GM18868 (cell line): ENCODE measurements at regions not wholly inside any gene's neighbourhood (a gene's known extent, or its start where the extent isn't known, plus 50 kb on each side); places are given as distances from the start of the nearest gene placed in this dataset.

ENCODE experiments used
- ATAC-seq: cut with Tn5 transposase; IDR thresholded peaks from one replicate; pipeline ENCODE4 v1.9.1; 2021; ENCODE audit warnings: mild to moderate bottlenecking, moderate library complexity; ENCODE audit not compliant: unreplicated experiment

GRCh38 chr2:145020139-145020538, 500.2 kb upstream of the ZEB2 start:
- no peak for ATAC-seq

- ATAC-seq, result no peak
Measured at GRCh38 chr2:145018502-145018901, 498.6 kb upstream of the ZEB2 start.

GRCh38 chr2:145017149-145017548, 497.2 kb upstream of the ZEB2 start:
- no peak for ATAC-seq

DNA sequence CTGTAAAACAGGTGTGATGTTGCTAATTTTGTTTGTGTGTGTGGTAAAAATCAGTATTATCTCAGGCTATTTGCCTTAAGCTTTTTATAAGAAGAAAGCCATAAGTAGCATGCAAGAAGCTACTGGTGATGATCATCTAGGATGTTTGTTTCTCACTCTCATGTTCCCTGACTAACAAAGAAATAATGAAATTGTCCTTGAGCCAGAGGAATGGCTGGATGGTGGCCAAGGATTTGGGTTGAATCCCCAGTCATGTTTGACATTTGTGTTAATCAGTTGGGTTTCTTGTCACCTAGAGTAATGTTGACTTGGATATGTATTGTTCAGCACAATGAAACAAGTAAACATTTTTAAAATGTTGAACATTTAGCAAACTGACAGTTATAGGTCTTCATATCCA, 496.8 kb upstream of the ZEB2 start:
- ATAC-seq, result no peak

DNA sequence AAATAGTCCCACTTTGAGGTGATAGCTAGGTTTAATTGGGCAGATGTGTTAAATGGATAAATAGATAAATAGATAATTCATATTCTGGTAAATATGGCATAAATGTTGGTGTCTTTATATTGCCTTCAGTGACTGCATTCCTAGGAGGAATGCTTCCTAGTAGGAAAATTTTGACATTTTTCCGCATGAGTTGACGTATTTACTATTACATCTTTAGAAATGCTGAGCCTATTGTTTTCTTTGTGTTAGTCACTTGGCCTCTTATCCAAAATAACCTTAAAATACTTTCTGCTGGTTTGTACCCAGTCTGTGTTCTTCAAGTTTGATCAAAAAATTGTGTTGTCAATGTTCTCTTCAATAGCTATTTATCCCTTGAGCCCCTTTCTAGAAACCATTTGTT, 495.6 kb upstream of the ZEB2 start:
- no peak for ATAC-seq

DNA sequence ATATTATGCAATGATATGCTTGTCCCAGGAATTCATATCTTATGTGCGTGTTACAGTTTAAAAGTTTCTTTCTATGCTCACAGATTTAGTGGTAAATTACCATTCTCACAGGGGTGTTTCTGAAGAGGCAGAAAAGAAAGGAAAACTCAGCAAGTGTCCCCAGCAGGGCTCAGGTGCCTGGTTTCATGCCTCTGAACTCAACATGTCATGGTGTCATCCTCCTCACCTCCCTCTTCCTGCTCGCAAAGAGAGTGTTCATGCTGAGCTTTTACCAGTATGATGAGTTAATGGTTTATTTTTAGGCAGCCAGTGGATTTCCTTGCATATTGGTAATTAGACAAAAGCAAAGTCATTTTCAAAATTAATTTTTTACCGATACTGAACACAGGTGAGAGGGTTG, 492.9 kb upstream of the ZEB2 start:
- ATAC-seq, result no peak

DNA sequence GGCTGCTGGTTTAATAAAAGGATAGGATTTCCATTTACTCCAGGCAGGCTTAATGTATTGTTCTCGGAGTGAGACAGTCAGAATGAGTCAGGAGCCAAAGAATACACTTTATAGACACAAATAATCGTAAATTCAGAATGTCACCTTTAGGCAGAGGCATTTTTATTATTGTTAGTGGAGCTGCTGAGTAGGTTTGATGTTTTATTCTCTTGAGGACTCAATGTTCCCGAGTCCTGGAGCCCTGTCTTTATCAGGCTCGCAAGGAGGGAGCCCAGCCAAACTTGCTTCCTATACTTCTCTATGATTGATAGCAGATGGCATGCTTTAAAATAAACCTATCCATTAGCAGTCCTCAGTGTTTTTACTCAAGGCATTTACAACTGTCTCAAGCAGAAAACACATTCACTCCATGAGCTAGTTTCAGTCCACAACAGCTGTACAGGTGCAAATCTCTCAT, 492.3 kb upstream of the ZEB2 start:
- ATAC-seq, result no peak

GRCh38 chr2:145010635-145011034, 490.7 kb upstream of the ZEB2 start:
- ATAC-seq, result no peak

GRCh38 chr2:145007960-145008263, 488.0 kb upstream of the ZEB2 start:
- ATAC-seq, result no peak

DNA sequence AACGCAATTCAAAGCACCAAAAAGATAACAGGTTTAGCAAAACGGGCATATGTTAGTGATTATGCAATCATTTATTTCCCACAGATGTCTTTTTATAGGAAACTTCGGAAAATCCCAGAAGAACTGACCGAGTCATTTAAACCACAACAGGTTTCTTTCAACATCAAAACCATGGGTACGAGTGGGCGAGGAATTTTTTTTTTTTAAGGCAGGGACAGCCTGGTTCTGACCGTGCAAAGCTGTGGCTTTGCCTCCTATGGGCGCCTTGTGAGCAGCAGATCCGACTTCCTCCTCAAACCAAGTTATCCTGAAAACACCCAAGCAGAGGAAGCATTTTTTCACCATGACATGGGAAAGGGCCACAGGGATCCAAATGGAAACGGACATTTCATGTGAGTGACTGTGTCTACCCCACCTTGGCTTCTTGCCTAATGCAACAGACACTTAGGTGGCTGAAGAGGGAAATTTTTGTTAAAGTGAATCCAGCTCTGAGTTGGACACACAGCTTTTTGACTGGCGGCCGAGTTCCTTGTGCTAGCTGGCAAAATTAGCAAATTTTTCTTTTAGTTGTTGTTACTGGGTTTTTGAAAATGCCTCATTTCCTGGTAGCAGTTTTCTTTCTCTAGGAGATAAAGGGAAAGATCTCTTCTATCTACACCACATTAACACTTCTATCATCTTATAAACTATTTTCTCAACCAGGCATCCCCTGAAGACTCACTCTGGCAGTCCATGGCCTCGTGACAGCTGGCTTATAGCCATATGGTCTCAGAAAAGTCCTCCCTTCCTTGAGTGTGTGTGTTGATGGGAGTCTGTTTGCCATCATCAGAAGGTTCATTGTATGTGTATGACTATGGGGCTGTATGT, 487.4 kb upstream of the ZEB2 start:
- ATAC-seq, result no peak

GRCh38 chr2:145002624-145003023, 482.7 kb upstream of the ZEB2 start:
- ATAC-seq, result no peak

DNA sequence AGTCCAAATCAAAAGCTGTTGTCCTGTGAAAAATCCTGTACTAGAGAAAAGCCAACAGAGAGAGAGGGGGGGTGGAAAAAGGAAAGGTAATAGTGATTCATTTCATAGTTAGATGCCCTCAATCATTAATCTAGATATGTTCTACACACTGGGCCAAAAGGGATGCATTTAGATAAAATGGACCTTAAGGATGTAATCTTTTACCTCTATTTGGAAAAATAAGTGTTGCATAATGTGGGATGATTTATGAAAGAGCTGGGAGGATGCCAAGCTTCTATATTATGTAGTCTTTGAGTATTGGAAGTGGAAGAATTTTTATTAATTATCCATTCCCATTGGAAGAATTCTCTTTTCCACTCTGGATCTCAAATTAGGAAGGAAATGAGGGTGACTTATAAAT, 480.5 kb upstream of the ZEB2 start:
- no peak for ATAC-seq

GRCh38 chr2:144999936-145000335, 480.0 kb upstream of the ZEB2 start:
- ATAC-seq, result no peak

DNA sequence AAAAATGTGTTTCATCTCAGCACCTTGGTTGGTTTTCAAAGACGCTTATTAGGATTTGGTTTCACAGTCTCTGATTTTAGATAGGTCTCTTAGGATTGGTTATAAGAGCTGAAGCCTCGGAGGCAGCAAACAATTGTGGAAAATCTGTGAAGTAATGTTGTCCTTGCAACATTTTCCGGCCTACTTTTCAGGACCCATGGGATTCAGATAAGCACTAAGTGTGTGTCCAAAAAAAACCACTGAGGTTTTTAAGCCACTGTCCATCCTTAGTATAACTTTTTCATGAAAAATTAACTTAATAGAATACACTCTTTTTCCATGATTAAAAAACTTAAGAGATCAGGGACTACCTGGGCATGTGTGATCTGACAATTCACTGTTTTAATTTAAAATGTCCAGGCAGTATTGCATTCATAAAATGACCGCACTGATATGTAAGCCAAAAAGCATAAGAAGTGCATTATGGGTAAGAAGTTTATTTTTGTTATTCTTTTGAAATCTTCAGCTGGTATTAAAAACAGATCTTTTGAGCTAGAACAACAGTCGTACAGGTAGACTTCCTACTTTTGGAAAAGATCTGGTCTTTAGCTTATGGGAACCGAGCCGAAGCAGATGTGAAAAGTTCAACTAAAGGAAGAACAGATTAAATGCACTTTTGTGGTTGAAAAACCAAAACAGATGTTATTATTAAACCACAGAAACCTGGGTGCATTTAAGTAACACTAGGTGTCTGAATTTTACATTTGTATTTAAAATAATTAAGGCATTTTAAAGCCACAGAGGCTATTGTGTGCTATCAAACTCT, 479.4 kb upstream of the ZEB2 start:
- no peak for ATAC-seq

DNA sequence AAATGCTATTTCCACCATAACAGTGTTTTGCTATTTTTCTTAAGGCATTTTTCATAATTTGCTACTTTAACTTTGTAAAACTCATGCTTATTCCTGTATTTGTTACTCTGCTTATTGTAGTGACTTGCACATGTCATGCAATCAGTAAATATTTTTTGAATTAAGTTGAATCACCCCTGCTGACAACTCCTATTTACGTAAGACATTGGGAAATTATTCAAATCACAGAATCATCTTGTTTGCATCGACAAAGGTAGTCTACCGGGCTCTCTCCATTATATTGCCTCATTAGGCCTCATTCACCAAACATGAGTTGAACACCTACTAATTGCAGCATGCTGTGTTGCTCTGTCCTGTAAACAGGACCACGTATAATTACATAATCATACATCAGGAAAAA, 478.5 kb upstream of the ZEB2 start:
- ATAC-seq, result no peak

- no peak for ATAC-seq
Measured at GRCh38 chr2:144996225-144996795, 476.4 kb upstream of the ZEB2 start.

GRCh38 chr2:144995482-144995881, 475.6 kb upstream of the ZEB2 start:
- no peak for ATAC-seq

GRCh38 chr2:144990661-144991060, 470.7 kb upstream of the ZEB2 start:
- ATAC-seq, result no peak

DNA sequence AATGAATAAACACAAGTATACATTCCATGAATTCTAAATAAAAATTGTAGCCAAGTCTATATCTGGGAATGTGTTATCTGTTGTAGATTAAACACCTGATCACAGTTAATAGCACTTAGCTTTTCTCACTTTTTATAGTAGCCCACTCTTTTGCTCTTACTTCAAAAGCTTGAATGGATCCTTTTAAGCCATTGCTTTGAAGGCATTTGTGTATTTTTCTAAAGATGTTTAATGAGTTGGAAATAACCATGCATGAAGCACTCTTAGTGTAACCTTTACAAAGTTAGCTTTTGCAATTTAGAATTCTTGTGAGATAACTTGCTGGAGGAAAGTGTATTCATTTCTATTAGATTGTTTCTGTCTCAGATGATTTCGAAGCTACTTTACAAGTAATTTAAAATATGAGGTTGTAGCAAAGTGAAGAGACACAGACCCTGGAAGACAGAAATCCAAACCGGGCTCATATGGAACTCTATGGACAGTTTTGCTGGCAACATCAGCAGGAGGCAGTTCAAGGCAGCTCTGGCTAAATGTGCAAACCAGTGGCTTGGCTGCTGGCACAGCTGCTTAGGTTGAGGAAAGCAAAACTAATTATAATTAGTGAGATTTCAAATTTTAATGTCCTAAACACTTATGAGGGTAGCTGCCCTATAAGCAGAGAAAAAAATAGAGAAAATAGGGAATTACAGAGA, 469.8 kb upstream of the ZEB2 start:
- ATAC-seq, result no peak

DNA sequence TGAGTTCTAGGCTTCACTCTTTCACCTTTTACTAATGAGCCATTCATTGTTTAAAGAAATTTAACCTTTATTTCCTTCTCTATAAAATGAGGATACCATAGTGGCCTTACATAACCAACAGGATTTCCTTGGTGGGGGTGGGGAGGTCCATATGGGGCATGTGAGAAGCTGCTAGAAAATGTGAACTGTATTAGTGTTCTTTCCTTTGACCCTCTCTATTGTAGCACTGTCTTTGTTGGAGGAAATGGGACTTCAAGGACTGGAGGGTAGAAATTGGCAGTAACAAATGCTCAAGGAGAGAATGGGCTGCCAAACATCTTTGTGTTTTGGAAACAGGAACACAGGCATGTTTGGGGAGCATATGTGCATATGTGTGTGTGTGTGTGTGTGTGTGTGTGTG, 468.7 kb upstream of the ZEB2 start:
- no peak for ATAC-seq

DNA sequence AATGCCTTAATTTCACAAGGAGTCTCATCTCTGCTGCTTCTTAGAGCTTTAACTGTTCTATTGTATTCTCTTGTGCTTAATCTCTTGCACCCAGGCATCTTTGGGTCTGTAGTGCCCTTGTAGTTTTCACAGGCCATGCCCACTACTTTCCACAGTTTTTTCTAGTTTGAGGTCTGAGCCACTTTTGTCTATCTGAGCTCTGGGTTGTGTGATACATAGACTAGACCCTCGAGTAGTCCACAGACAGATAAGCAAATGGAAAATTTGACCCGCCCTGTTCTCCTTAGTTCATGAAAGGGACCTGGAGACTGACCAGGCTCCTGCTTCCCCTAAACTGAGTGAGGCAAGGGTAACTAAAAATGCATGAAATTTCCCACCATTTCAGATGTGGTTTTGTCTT, 466.8 kb upstream of the ZEB2 start:
- ATAC-seq, result no peak
